H9 (cell line): ENCODE measurements at regions not wholly inside any gene's neighbourhood (a gene's known extent, or its start where the extent isn't known, plus 50 kb on each side); places are given as distances from the start of the nearest gene placed in this dataset.

Experiments
- DNase-seq: peaks from one replicate; pipeline ENCODE4 v3.0.0-alpha.2; 2017
- H2AFZ ChIP-seq: one replicate; pipeline ENCODE4 v1.6.1; 2013; ENCODE audit warnings: mild to moderate bottlenecking, low read length, control low read depth, moderate library complexity
- H2AK5ac ChIP-seq: 2 replicates; pipeline ENCODE4 v1.6.1; 2013; ENCODE audit warnings: low read length, control low read depth, mixed read lengths; ENCODE audit not compliant: insufficient read length
- H2BK120ac ChIP-seq: one replicate; pipeline ENCODE4 v1.6.1; 2013; ENCODE audit warnings: low read depth, mild to moderate bottlenecking, low read length, control low read depth, inconsistent platforms; ENCODE audit not compliant: poor library complexity, severe bottlenecking
- H2BK12ac ChIP-seq: 2 replicates; pipeline ENCODE4 v1.6.1; 2013; ENCODE audit warnings: low read length, control low read depth, mixed read lengths, low read depth; ENCODE audit not compliant: insufficient read length
- H2BK15ac ChIP-seq: 2 replicates; pipeline ENCODE4 v1.6.1; 2013; ENCODE audit warnings: low read depth, low read length, control low read depth
- H2BK20ac ChIP-seq: one replicate; pipeline ENCODE4 v1.6.1; 2013; ENCODE audit warnings: low read depth, mild to moderate bottlenecking, low read length, control low read depth, inconsistent platforms; ENCODE audit not compliant: poor library complexity, severe bottlenecking
- H2BK5ac ChIP-seq: 2 replicates; pipeline ENCODE4 v1.6.1; 2013; ENCODE audit warnings: low read length, control low read depth, mixed read lengths; ENCODE audit not compliant: insufficient read length
- H3K14ac ChIP-seq: 2 replicates; pipeline ENCODE4 v1.6.1; 2013; ENCODE audit warnings: low read length, control low read depth; ENCODE audit not compliant: insufficient read depth
- H3K18ac ChIP-seq: 2 replicates; pipeline ENCODE4 v1.6.1; 2013; ENCODE audit warnings: low read depth, mild to moderate bottlenecking, mixed read lengths, low read length, control low read depth; ENCODE audit not compliant: insufficient read length
- H3K23ac ChIP-seq: 2 replicates; pipeline ENCODE4 v1.6.1; 2013; ENCODE audit warnings: low read length, control low read depth, mixed read lengths, low read depth; ENCODE audit not compliant: insufficient read length
- H3K23me2 ChIP-seq: 2 replicates; pipeline ENCODE4 v1.6.1; 2013; ENCODE audit warnings: low read depth, mild to moderate bottlenecking, mixed read lengths, low read length, control low read depth; ENCODE audit not compliant: insufficient read length, poor library complexity, severe bottlenecking
- H3K27ac ChIP-seq: 2 replicates; pipeline ENCODE4 v1.5.1; 2013; ENCODE audit warnings: low read length, control low read depth, mixed read lengths, low read depth; ENCODE audit not compliant: insufficient read length
- H3K27me3 ChIP-seq: 2 replicates; pipeline ENCODE4 v1.6.1; 2013; ENCODE audit warnings: low read length, control low read depth, inconsistent platforms; ENCODE audit not compliant: insufficient read depth
- H3K4ac ChIP-seq: 2 replicates; pipeline ENCODE4 v1.6.1; 2013; ENCODE audit warnings: low read depth, mild to moderate bottlenecking, control low read depth, inconsistent platforms, low read length, moderate library complexity
- H3K4me1 ChIP-seq: 2 replicates; pipeline ENCODE4 v1.6.1; 2013; ENCODE audit warnings: low read length, control low read depth, inconsistent platforms; ENCODE audit not compliant: insufficient read depth
- H3K4me2 ChIP-seq: 2 replicates; pipeline ENCODE4 v1.6.1; 2013; ENCODE audit warnings: low read length, control low read depth, mixed read lengths; ENCODE audit not compliant: insufficient read length, insufficient read depth
- H3K56ac ChIP-seq: 2 replicates; pipeline ENCODE4 v1.6.1; 2013; ENCODE audit warnings: low read depth, mild to moderate bottlenecking, mixed read lengths, low read length, control low read depth; ENCODE audit not compliant: insufficient read length
- H3K79me1 ChIP-seq: 2 replicates; pipeline ENCODE4 v1.6.1; 2013; ENCODE audit warnings: low read depth, mild to moderate bottlenecking, moderate library complexity, low read length, control low read depth, inconsistent platforms; ENCODE audit not compliant: insufficient read depth, poor library complexity, severe bottlenecking
- H3K79me2 ChIP-seq: 2 replicates; pipeline ENCODE4 v1.6.1; 2013; ENCODE audit warnings: low read length, control low read depth, inconsistent platforms; ENCODE audit not compliant: insufficient read depth
- H3K9ac ChIP-seq: 2 replicates; pipeline ENCODE4 v1.6.1; 2013; ENCODE audit warnings: low read length, control low read depth, mixed read lengths; ENCODE audit not compliant: insufficient read length; ENCODE audit errors: extremely low read depth
- H3K9me3 ChIP-seq: one replicate; pipeline ENCODE4 v1.6.1; 2013; ENCODE audit warnings: low read depth, low read length, inconsistent platforms; ENCODE audit not compliant: control insufficient read depth
- H3T11ph ChIP-seq: one replicate; pipeline ENCODE4 v1.6.1; 2013; ENCODE audit warnings: mild to moderate bottlenecking, low read length, control low read depth, inconsistent platforms
- H4K20me1 ChIP-seq: one replicate; pipeline ENCODE4 v1.6.1; 2013; ENCODE audit not compliant: control insufficient read depth, insufficient read length, insufficient read depth
- H4K5ac ChIP-seq: 2 replicates; pipeline ENCODE4 v1.6.1; 2013; ENCODE audit warnings: low read depth, mild to moderate bottlenecking, mixed read lengths, low read length, control low read depth; ENCODE audit not compliant: insufficient read length
- H4K8ac ChIP-seq: replicated peaks from 2 replicates; pipeline ENCODE4 v1.6.1; 2013; ENCODE audit warnings: low read length, control low read depth, mixed read lengths, low read depth; ENCODE audit not compliant: insufficient read length
- H4K91ac ChIP-seq: 2 replicates; pipeline ENCODE4 v1.6.1; 2013; ENCODE audit warnings: low read depth, mild to moderate bottlenecking, moderate library complexity, mixed read lengths, low read length, control low read depth; ENCODE audit not compliant: insufficient read length
- H3K27ac Mint-ChIP-seq, 3 experiments: 2 replicates in 2 of 3; 3 replicates in 1 of 3; pipeline ENCODE4 v1.8.0; 2020 to 2021; ENCODE audit warnings: mixed read lengths in 3 of 3, mild to moderate bottlenecking in 1 of 3, moderate library complexity in 1 of 3
- H3K27me3 Mint-ChIP-seq: 2 replicates; pipeline ENCODE4 v1.8.0; 2021; ENCODE audit warnings: low read depth, mild to moderate bottlenecking, moderate library complexity, mixed read lengths
- H3K36me3 Mint-ChIP-seq, 3 experiments: 2 replicates in 2 of 3; 3 replicates in 1 of 3; pipeline ENCODE4 v1.8.0; 2020 to 2021; ENCODE audit warnings: low read depth in 3 of 3, mixed read lengths in 3 of 3; ENCODE audit not compliant: insufficient read depth in 1 of 3
- H3K4me1 Mint-ChIP-seq, 2 experiments: 2 replicates each; pipeline ENCODE4 v1.8.0; 2020; ENCODE audit warnings: mixed read lengths in 2 of 2
- H3K4me3 Mint-ChIP-seq, 2 experiments: 2 replicates in 1 of 2; 3 replicates in 1 of 2; pipeline ENCODE4 v1.8.0; 2020 to 2021; ENCODE audit warnings: mild to moderate bottlenecking in 2 of 2, mixed read lengths in 2 of 2, moderate library complexity in 1 of 2
- H3K9me3 Mint-ChIP-seq, 2 experiments: 2 replicates in 1 of 2; 3 replicates in 1 of 2; pipeline ENCODE4 v1.8.0; 2020; ENCODE audit warnings: mild to moderate bottlenecking in 2 of 2, mixed read lengths in 2 of 2, moderate library complexity in 1 of 2
- CTCF ChIP-seq: fragments of 200-600 bp; sonication (generic); conservative IDR thresholded peaks from 3 replicates; pipeline ENCODE4 v1.8.0; 2021; ENCODE audit warnings: antibody characterized with exemption, mild to moderate bottlenecking
- WGBS: extraction: QIAGEN DNeasy Blood & Tissue Kit; methylation state at CpG from one replicate; pipeline ENCODE4 v1.1.7; 2013; ENCODE audit warnings: missing lambda C conversion rate, low lambda C conversion rate, mixed read lengths; ENCODE audit not compliant: insufficient read length; ENCODE audit errors: extremely low coverage; 5-methylcytosine and 5-hydroxymethylcytosine counted together

- no peak overlapping the region for H2BK20ac ChIP-seq
- H3K23me2 ChIP-seq, result no peaks in the 10 kb centered on the region
- no peaks in the 10 kb centered on the region for H3K27me3 ChIP-seq
- no peak overlapping the region for H3K23ac ChIP-seq
- WGBS, result no CpG with 5 or more reads among the region's 2 CpGs
- no peaks in the 10 kb centered on the region for H3K79me2 ChIP-seq
- H2BK12ac ChIP-seq, result no peak overlapping the region
- H3K4me1 ChIP-seq, result peaks cover 4% of the 10 kb centered on the region; the same call in 1 of the 2 replicates
- H2AK5ac ChIP-seq, result no peak overlapping the region
- H3T11ph ChIP-seq, result no peak overlapping the region
- no peaks in the 10 kb centered on the region for H4K20me1 ChIP-seq
- H3K14ac ChIP-seq, result no peak overlapping the region
- Mint-ChIP-seq H3K36me3 (peaks cover 8 to 18% (median 10%) of the 10 kb centered on the region in 3 experiments; a peak in 6 of 7 replicates), H3K4me3 (no peak overlapping the region), H3K27ac (no peak overlapping the region), H3K4me1 (peaks cover 25 to 30% of the 10 kb centered on the region in 2 experiments), H3K27me3 (no peaks in the 10 kb centered on the region), H3K9me3 (peaks cover 14 to 18% of the 10 kb centered on the region in 2 experiments; a peak in 4 of 5 replicates)
- H2BK5ac ChIP-seq, result no peak overlapping the region
- no peak overlapping the region for H3K56ac ChIP-seq
- H3K79me1 ChIP-seq, result no peaks in the 10 kb centered on the region
- no peak overlapping the region for H2BK15ac ChIP-seq
- no peak overlapping the region for H4K8ac ChIP-seq
- no peak overlapping the region for H3K9ac ChIP-seq
- H3K4me2 ChIP-seq, result no peak overlapping the region
- no peak overlapping the region for H2AFZ ChIP-seq
- no peak overlapping the region for H4K91ac ChIP-seq
- H4K5ac ChIP-seq, result no peak overlapping the region
- H3K18ac ChIP-seq, result no peak overlapping the region
- no peak for DNase-seq
- no peaks in the 10 kb centered on the region for H3K9me3 ChIP-seq
- H2BK120ac ChIP-seq, result no peak overlapping the region
- no peak overlapping the region for H3K4ac ChIP-seq
- no peak overlapping the region for H3K27ac ChIP-seq
- no peak for TF ChIP-seq CTCF
These were observed 700.9 kb upstream of the ANKRD30A start for GRCh38 chr10:36424502-36424901.
